Ascending aorta (tissue), 2 donors: ENCODE measurements at regions not wholly inside any gene's neighbourhood (a gene's known extent, or its start where the extent isn't known, plus 50 kb on each side); places are given as distances from the start of the nearest gene placed in this dataset.

Experiments used
- DNase-seq, 2 donors: peaks; one replicate each; pipeline ENCODE4 v3.0.0-alpha.2; 2019; ENCODE audit warnings: low spot score in 2 of 2
- H3K27ac ChIP-seq, 2 donors: fragments of 200-600 bp; sonication (generic); one replicate each; pipeline ENCODE4 v1.5.1; 2016 to 2017; ENCODE audit warnings: mild to moderate bottlenecking in 1 of 2
- H3K27me3 ChIP-seq: fragments of 200-600 bp; sonication (generic); one replicate; pipeline ENCODE4 v1.5.1; 2017
- H3K36me3 ChIP-seq, 2 donors: fragments of 200-600 bp; sonication (generic); one replicate each; pipeline ENCODE4 v1.5.1; 2016
- H3K4me1 ChIP-seq, 2 donors: fragments of 200-600 bp; sonication (generic); one replicate each; pipeline ENCODE4 v1.5.1; 2016 to 2017; ENCODE audit warnings: mild to moderate bottlenecking in 1 of 2
- H3K4me3 ChIP-seq, 2 donors: fragments of 200-600 bp; sonication (generic); one replicate each; pipeline ENCODE4 v1.5.1; 2016 to 2017; ENCODE audit warnings: mild to moderate bottlenecking in 1 of 2
- H3K9me3 ChIP-seq, 2 donors: fragments of 200-600 bp; sonication (generic); one replicate each; pipeline ENCODE4 v1.5.1; 2016
- intact Hi-C: fragments of 100-400 bp; cut with DNase I; formaldehyde crosslinking; loops from one replicate; pipeline ENCODE4 v1.15.1; 2023
- TF ChIP-seq, protein P1 (sequence below), 3 experiments: fragments of 200-600 bp in 2 of 3; fragments of 450-650 bp in 1 of 3; sonication (generic) in 2 of 3; IDR thresholded peaks; one replicate each; pipeline ENCODE4 v1.5.1; 2016 to 2019; ENCODE audit warnings: antibody characterized with exemption in 3 of 3, mild to moderate bottlenecking in 1 of 3, moderate library complexity in 1 of 3

DNA sequence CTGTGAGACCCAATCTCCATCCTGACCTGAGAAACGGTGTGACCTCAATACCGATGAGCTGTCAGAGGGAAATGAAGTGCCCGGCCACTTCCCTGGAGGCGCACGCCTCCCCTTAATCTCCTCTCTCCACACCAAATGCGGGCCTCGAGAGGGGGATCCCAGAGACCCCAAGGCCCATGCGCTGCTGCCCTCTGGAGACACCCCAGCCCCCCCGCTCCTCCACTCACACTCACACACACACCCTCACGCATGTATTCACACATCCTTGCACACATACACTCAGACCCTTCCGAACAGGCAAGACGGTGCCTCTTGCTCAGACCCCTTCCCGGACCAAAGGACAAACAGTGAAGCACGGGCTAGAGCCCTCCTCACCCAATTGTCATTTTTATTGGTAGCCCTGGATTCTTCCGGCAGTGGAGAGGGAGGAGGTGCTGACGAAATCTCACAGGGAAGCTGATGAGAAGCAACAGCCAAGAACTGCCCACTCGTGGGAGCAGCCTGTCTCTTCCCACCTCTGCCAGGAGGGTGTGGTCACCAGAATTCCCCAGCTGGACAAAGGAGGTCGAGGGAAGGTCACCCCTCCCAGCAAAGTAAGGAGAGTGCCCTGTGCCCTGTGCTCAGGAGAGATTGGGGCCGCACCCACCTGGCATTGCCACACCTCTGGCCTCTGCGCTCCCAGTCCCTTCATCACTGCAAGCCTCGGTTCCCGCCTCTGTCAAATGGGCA lies 136.0 kb upstream of the TNRC6C start:
- Histone ChIP-seq H3K4me1 (peaks cover 11 to 14% of the 10 kb centered on the region in 2 donors), H3K4me3 (no peak overlapping the region), H3K27ac (peak overlapping the region; percentile 58 to 70), H3K9me3 (no peaks in the 10 kb centered on the region), H3K36me3 (no peaks in the 10 kb centered on the region), H3K27me3 (no peaks in the 10 kb centered on the region)
- intact Hi-C loops = no loop called here
- DNase-seq = peak in 1 of 2 donors; percentile 78
- TF ChIP-seq, protein P1, sequence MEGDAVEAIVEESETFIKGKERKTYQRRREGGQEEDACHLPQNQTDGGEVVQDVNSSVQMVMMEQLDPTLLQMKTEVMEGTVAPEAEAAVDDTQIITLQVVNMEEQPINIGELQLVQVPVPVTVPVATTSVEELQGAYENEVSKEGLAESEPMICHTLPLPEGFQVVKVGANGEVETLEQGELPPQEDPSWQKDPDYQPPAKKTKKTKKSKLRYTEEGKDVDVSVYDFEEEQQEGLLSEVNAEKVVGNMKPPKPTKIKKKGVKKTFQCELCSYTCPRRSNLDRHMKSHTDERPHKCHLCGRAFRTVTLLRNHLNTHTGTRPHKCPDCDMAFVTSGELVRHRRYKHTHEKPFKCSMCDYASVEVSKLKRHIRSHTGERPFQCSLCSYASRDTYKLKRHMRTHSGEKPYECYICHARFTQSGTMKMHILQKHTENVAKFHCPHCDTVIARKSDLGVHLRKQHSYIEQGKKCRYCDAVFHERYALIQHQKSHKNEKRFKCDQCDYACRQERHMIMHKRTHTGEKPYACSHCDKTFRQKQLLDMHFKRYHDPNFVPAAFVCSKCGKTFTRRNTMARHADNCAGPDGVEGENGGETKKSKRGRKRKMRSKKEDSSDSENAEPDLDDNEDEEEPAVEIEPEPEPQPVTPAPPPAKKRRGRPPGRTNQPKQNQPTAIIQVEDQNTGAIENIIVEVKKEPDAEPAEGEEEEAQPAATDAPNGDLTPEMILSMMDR (IDR thresholded peaks at IDR 0.05) = no peak

DNA sequence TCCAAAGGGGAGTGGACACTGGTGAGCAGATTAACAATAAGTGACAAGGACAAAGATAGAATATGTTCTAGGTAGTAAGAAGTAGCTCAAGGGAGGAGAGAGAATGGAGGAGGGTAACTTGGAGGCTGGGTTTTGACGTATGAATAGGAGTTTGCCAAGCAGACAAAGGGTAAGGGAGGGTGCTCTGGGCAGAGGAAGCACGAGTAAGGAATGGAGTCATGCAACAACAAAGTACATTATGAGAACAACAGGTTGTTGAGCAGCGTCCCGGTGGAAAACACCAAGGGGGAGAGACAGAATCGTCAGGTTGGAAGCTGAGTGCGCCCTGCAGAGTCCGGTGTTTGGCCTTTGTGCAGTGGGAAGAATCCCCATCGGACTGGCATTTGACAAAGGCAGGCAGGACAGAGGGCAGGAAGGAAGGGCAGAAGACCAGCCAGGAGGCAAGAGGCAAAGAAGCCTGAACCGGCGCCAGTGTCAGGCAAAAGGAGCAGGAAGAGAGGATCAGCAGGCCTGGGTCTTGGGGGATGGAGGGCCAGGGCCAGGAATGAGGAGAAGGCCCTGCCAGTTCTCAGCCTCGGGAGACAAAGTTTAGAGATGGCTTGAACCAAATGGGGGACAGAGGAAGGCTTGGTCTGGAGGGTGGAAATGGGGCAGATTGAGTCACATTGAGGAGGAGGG lies 134.3 kb upstream of the TNRC6C start:
- intact Hi-C loops = no loop called here
- Histone ChIP-seq H3K36me3 (no peaks in the 10 kb centered on the region), H3K9me3 (no peaks in the 10 kb centered on the region), H3K4me3 (no peak overlapping the region), H3K4me1 (peaks cover 11 to 14% of the 10 kb centered on the region in 2 donors), H3K27ac (peak overlapping the region; percentile 58 to 70), H3K27me3 (no peaks in the 10 kb centered on the region)
- DNase-seq = no peak
- TF ChIP-seq, protein P1 (IDR thresholded peaks at IDR 0.05) = no peak

DNA sequence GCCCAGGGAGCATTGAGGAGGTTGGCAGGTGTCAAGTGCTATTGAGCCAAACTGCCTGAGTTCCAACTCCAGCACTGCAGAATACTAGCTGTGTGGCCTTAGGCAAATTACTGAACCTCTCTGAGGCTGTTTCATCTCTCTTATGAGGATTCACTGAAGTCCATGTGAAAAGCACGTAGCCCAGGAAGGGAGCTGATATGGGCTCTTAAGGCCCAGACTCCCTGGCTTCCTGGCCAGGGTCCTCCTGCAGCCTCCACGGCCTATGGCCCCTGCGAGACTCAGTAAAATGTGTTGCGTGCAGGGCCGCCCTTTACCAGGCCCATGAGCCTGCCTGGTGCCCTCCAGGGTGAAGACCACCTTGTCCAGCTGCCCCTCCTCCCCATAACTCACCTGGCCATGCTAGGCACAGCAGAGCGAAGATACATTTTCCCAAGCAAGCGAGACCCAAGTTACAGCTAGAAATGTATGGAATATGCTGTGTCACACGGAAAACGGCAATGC lies 133.7 kb upstream of the TNRC6C start:
- intact Hi-C loops = no loop called here
- TF ChIP-seq, protein P1 (IDR thresholded peaks at IDR 0.05) = no peak
- Histone ChIP-seq H3K4me1 (peaks cover 11 to 19% of the 10 kb centered on the region in 2 donors), H3K36me3 (no peaks in the 10 kb centered on the region), H3K27me3 (no peaks in the 10 kb centered on the region), H3K9me3 (no peaks in the 10 kb centered on the region), H3K4me3 (no peak overlapping the region), H3K27ac (no peak overlapping the region)
- no peak for DNase-seq

DNA sequence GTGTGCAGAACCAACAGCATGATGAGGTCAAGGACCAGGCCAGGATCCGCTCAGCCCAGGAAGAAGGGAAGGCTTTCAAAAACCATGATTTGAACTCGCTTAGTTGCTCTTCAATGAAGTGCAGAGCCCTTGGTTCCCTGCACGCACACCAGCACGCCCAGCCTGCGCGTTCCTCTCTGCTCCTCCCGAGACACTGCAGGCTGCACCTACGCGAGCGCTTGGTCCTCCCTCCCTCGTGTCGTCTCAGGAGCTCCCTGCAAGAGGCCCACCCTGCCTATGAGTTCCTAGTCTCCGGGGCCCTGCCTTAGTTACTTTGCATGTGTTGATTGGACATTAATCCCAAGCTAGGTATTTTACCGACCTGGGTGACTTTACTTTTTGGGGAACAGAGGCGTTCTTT lies 132.9 kb upstream of the TNRC6C start:
- intact Hi-C loops = no loop called here
- Histone ChIP-seq H3K27me3 (no peaks in the 10 kb centered on the region), H3K4me1 (peaks cover 12 to 27% of the 10 kb centered on the region in 2 donors), H3K36me3 (no peaks in the 10 kb centered on the region), H3K9me3 (no peaks in the 10 kb centered on the region), H3K27ac (no peak overlapping the region), H3K4me3 (no peak overlapping the region)
- DNase-seq = peak in 1 of 2 donors; percentile 46
- TF ChIP-seq, protein P1 (IDR thresholded peaks at IDR 0.05) = no peak

DNA sequence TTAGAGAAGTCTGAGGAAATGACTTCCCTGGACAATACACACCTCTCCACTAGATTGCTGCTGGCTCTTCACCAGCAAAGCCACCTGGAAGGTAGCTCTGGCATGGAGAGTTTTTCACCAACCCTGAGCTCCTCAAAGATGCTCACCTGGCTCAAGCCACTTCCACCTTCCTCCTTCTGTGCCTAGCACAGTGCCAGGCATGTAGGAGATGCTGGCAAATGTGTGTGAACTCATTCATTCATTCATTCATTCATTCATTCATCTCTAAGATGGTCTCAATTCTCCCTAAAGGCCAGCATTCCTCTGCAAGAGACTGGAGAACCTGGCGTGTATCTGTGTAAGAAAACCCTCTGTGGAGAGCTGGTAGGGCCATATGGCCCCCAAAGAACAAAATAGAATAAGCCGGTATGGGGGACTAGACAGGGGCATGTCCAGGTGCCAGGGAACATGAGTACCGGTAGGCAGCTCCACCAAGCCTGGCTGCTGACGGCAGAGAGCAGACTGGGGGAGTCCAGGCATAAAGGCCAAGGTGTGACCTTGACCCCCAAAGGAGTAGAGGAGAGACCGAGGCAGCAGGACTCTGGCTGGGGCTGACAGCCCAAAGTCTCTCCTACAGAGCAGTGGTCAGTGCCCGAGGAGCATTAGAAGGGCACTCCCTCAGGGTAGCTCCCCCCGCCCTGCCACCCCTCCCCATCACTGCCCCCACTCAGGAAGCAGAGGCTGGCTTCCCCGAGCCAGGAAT lies 132.2 kb upstream of the TNRC6C start:
- H3K27me3 ChIP-seq = no peaks in the 10 kb centered on the region
- H3K36me3 ChIP-seq = no peaks in the 10 kb centered on the region
- H3K4me3 ChIP-seq = no peak overlapping the region
- peaks cover 19 to 34% of the 10 kb centered on the region in 2 donors for H3K4me1 ChIP-seq
- intact Hi-C loops = no loop called here
- TF ChIP-seq, protein P1 (IDR thresholded peaks at IDR 0.05) = no peak
- peak in 1 of 2 donors; percentile 27 for DNase-seq
- no peak overlapping the region for H3K27ac ChIP-seq
- no peaks in the 10 kb centered on the region for H3K9me3 ChIP-seq
